ENCODE measurements at regions not wholly inside any gene's neighbourhood (a gene's known extent, or its start where the extent isn't known, plus 50 kb on each side); places are given as distances from the start of the nearest gene placed in this dataset.

DNA sequence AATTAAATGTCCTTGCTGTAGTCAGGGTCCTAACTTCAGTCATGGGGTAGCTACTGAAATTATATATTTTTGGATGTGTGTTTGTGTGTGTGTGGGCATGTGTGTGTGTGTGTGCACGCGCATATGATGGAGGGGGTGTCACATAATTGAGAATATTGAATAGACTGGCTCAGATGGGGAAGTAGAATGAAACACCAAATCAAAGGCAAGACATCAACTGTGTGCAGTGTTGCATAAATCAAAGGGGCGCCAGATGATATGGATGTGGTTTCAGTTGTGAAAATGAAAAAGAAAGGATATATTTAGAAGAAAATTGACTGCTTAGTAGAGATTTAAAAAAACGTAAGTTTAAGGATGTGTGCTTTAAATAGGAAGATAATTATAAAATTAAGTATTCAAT is 144.2 kb upstream of the CEP162 start:
- TF ChIP-seq, protein P1, sequence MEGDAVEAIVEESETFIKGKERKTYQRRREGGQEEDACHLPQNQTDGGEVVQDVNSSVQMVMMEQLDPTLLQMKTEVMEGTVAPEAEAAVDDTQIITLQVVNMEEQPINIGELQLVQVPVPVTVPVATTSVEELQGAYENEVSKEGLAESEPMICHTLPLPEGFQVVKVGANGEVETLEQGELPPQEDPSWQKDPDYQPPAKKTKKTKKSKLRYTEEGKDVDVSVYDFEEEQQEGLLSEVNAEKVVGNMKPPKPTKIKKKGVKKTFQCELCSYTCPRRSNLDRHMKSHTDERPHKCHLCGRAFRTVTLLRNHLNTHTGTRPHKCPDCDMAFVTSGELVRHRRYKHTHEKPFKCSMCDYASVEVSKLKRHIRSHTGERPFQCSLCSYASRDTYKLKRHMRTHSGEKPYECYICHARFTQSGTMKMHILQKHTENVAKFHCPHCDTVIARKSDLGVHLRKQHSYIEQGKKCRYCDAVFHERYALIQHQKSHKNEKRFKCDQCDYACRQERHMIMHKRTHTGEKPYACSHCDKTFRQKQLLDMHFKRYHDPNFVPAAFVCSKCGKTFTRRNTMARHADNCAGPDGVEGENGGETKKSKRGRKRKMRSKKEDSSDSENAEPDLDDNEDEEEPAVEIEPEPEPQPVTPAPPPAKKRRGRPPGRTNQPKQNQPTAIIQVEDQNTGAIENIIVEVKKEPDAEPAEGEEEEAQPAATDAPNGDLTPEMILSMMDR (IDR thresholded peaks at IDR 0.05; ENCODE audit: borderline replicate concordance, control extremely low read depth, extremely low read depth, insufficient read depth, missing control alignments): no peak
- DNase-seq (ENCODE audit: low spot score): no peak
- in situ Hi-C loops (cut with MboI; ENCODE audit: low sequenced_read_pairs, unreplicated experiment): no loop called here

DNA sequence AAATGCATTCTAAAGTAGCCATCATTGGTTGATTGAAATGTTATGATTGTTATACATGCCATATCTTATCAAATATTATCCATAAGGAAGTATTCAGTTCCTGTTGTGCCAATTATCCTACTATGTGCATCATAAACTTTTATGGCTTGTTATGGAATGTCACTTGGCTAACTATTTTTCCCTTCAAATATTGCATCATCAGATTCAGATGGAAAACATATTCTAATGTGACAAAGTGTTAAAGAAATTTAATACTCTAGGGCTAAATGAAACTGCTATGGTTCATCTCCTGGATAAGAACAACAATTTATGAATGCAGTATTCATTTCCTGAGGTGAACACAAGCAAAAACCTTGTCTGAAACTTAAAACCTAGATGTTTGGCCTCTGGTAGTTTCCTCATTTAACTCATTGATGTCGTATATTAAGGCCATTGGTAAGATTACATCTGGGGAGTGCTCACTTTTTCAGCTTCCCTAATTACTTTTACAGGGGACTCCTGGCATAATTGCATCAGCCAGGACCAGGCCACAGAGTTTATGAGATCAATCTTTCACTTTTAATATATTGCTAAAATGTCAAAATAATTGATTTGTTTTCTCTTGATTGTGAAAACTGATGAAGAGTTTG is 134.9 kb upstream of the CEP162 start:
- in situ Hi-C loops (cut with MboI; ENCODE audit: low sequenced_read_pairs, unreplicated experiment): no loop called here
- TF ChIP-seq, protein P1 (IDR thresholded peaks at IDR 0.05; ENCODE audit: borderline replicate concordance, control extremely low read depth, extremely low read depth, insufficient read depth, missing control alignments): no peak
- no peak for DNase-seq (ENCODE audit: low spot score)

DNA sequence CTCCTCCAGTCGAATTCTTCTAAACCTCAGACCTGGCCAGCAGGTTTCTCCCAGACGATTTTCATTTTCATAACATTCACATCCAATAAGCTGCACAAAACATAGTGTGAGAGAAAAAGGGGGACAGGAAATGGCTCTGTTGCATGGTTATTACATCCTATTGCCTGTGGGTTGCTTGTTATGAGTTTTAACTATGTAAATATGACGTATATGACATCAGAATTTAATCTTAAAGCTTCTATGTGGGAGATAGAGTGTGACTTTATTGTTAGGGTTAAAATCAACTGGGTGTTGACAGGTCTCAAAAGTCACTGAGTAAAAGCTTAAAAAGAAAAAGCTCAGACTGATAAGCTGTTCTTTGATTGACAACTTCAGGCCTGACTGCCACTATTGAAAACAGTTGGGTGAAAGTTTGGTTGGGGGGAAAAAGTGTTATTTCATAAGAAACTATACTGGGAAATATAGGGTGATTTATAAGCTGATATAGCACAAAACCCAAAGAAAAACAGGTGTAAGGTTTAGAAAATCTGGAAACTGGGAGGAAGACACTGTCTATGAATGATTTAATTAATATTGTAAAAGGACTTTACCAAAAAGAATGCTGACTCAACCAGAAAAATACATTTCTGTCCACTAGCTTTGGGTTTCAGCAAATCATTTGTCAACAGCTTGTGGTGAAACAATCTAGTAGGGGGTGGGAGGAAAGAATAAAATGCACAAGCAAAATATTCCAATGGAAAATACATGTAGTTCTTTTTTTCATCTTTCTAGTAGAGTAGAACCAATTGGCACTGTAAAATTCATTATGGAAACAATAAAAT is 134.1 kb upstream of the CEP162 start:
- in situ Hi-C loops (cut with MboI; ENCODE audit: low sequenced_read_pairs, unreplicated experiment): no loop called here
- TF ChIP-seq, protein P1 (IDR thresholded peaks at IDR 0.05; ENCODE audit: borderline replicate concordance, control extremely low read depth, extremely low read depth, insufficient read depth, missing control alignments): no peak
- no peak for DNase-seq (ENCODE audit: low spot score)

DNA sequence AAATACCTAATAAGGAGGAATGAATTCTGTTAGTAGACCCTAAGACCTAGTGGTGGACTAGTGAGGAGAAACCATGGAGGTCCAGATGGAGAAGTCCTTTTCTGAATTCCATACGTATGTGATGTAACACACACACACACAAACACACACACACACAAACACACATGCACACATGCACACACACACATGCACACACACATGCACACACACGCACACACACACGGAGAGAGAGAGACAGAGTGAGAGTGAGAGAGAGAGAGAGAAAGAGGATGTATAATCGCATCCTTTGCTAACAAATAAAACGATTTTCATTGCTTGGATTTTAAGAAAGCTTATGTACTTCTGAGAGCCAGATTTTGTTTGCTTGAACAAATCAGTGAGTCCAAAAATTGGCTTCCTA is 132.6 kb upstream of the CEP162 start:
- in situ Hi-C loops (cut with MboI; ENCODE audit: low sequenced_read_pairs, unreplicated experiment): no loop called here
- no peak for DNase-seq (ENCODE audit: low spot score)
- TF ChIP-seq, protein P1 (IDR thresholded peaks at IDR 0.05; ENCODE audit: borderline replicate concordance, control extremely low read depth, extremely low read depth, insufficient read depth, missing control alignments): no peak

- in situ Hi-C loops (cut with MboI; ENCODE audit: low sequenced_read_pairs, unreplicated experiment): no loop called here
- no peak for DNase-seq (ENCODE audit: low spot score)
- TF ChIP-seq, protein P1 (IDR thresholded peaks at IDR 0.05; ENCODE audit: borderline replicate concordance, control extremely low read depth, extremely low read depth, insufficient read depth, missing control alignments): no peak
Measured at GRCh38 chr6:84358581-84358980, 131.1 kb upstream of the CEP162 start.

- in situ Hi-C loops (cut with MboI; ENCODE audit: low sequenced_read_pairs, unreplicated experiment): no loop called here
- TF ChIP-seq, protein P1 (IDR thresholded peaks at IDR 0.05; ENCODE audit: borderline replicate concordance, control extremely low read depth, extremely low read depth, insufficient read depth, missing control alignments): no peak
- no peak for DNase-seq (ENCODE audit: low spot score)
Measured at GRCh38 chr6:84357631-84358030, 130.2 kb upstream of the CEP162 start.
